AG04450 (cell line): ENCODE measurements at regions not wholly inside any gene's neighbourhood (a gene's known extent, or its start where the extent isn't known, plus 50 kb on each side); places are given as distances from the start of the nearest gene placed in this dataset.

Source experiments
- CTCF ChIA-PET: fragments of 300-600, 350-600 bp; formaldehyde crosslinking; extraction: SDS; loops from one replicate; lab custom pipeline; 2022; ENCODE audit warnings: antibody characterized with exemption, inconsistent platforms; lab: Charles Lee
- POLR2A ChIA-PET: fragments of 350-600 bp; formaldehyde crosslinking; extraction: SDS; loops from one replicate; lab custom pipeline; 2021; ENCODE audit warnings: antibody characterized with exemption, inconsistent platforms; lab: Yijun Ruan, JAX
- DNase-seq: peaks from one replicate; pipeline ENCODE4 v3.0.0-alpha.2; 2011; ENCODE audit warnings: low read depth, low spot score
- H3K27ac ChIP-seq: one replicate; pipeline ENCODE4 v1.5.1; 2012; ENCODE audit warnings: low read depth, low read length, control low read depth
- H3K27me3 ChIP-seq: one replicate; pipeline ENCODE4 v1.6.0; 2012; ENCODE audit warnings: low read length; ENCODE audit not compliant: control insufficient read depth, insufficient read depth
- H3K4me3 ChIP-seq: 2 replicates; pipeline ENCODE4 v1.5.1; 2011; ENCODE audit warnings: mild to moderate bottlenecking, low read depth, low read length, control low read depth
- H3K9me3 ChIP-seq: 2 replicates; pipeline ENCODE4 v1.5.1; 2012; ENCODE audit warnings: low read length; ENCODE audit not compliant: control insufficient read depth, insufficient read depth
- CTCF ChIP-seq: IDR thresholded peaks from 2 replicates; pipeline ENCODE4 v1.5.1; 2011; ENCODE audit warnings: low read depth, low read length, control low read depth, inconsistent platforms

GRCh38 chr5:73387149-73387591, 61.4 kb downstream of the FOXD1 start:
- Histone ChIP-seq H3K9me3 (peaks cover 12% of the 10 kb centered on the region), H3K4me3 (no peak overlapping the region), H3K27me3 (no peaks in the 10 kb centered on the region), H3K27ac (no peak overlapping the region)
- TF ChIP-seq CTCF, result no peak
- no peak for DNase-seq
- POLR2A ChIA-PET, result no interaction called here
- CTCF ChIA-PET, result no interaction called here

GRCh38 chr5:73384861-73385260, 63.7 kb downstream of the FOXD1 start:
- Histone ChIP-seq H3K27ac (no peak overlapping the region), H3K27me3 (no peaks in the 10 kb centered on the region), H3K4me3 (no peak overlapping the region), H3K9me3 (peaks cover 35% of the 10 kb centered on the region)
- ChIA-PET POLR2A (no interaction called here), CTCF (no interaction called here)
- DNase-seq, result no peak
- TF ChIP-seq CTCF, result no peak

GRCh38 chr5:73382401-73382740, 66.2 kb downstream of the FOXD1 start:
- H3K4me3 ChIP-seq, result no peak overlapping the region
- TF ChIP-seq CTCF, result no peak
- H3K27me3 ChIP-seq, result no peaks in the 10 kb centered on the region
- DNase-seq, result no peak
- CTCF ChIA-PET, result interaction anchor here (0.7 kb wide), 1 partner anchor 35 kb away, joined by 3 read pairs; no protein-coding TSS in a partner anchor
- no peak overlapping the region for H3K27ac ChIP-seq
- POLR2A ChIA-PET, result no interaction called here
- peaks cover 36% of the 10 kb centered on the region for H3K9me3 ChIP-seq

GRCh38 chr5:73381590-73382400, 66.8 kb downstream of the FOXD1 start:
- Histone ChIP-seq H3K9me3 (peaks cover 36% of the 10 kb centered on the region), H3K4me3 (no peak overlapping the region), H3K27me3 (no peaks in the 10 kb centered on the region), H3K27ac (no peak overlapping the region)
- ChIA-PET POLR2A (no interaction called here), CTCF (no interaction called here)
- TF ChIP-seq CTCF, result no peak
- DNase-seq, result no peak

GRCh38 chr5:73380710-73381589, 67.6 kb downstream of the FOXD1 start:
- no peak overlapping the region for H3K4me3 ChIP-seq
- TF ChIP-seq CTCF, result no peak
- ChIA-PET POLR2A (no interaction called here), CTCF (no interaction called here)
- DNase-seq, result no peak
- H3K9me3 ChIP-seq, result peaks cover 36% of the 10 kb centered on the region
- no peak overlapping the region for H3K27ac ChIP-seq
- H3K27me3 ChIP-seq, result no peaks in the 10 kb centered on the region
